Mesodermal cell (in vitro differentiated cells): ENCODE measurements at regions not wholly inside any gene's neighbourhood (a gene's known extent, or its start where the extent isn't known, plus 50 kb on each side); places are given as distances from the start of the nearest gene placed in this dataset.

Experiments used
- H3K27ac ChIP-seq: 2 replicates; pipeline ENCODE4 v1.7.0; 2013; ENCODE audit warnings: mild to moderate bottlenecking, low read depth, low read length, moderate library complexity; ENCODE audit not compliant: severe bottlenecking
- H3K36me3 ChIP-seq: 2 replicates; pipeline ENCODE4 v1.7.1; 2013; ENCODE audit warnings: mild to moderate bottlenecking, low read length, moderate library complexity; ENCODE audit not compliant: control insufficient read depth, insufficient read depth
- H3K4me1 ChIP-seq: one replicate; pipeline ENCODE4 v1.7.1; 2013; ENCODE audit warnings: mild to moderate bottlenecking, low read length; ENCODE audit not compliant: insufficient read depth, control insufficient read depth, poor library complexity, severe bottlenecking
- H3K4me3 ChIP-seq: 2 replicates; pipeline ENCODE4 v1.7.0; 2013; ENCODE audit warnings: low read length, control low read depth, mild to moderate bottlenecking; ENCODE audit not compliant: insufficient read depth, poor library complexity, severe bottlenecking; ENCODE audit errors: extremely low read depth
- H3K9me3 ChIP-seq: 2 replicates; pipeline ENCODE4 v1.7.1; 2013; ENCODE audit warnings: mild to moderate bottlenecking, low read length, moderate library complexity; ENCODE audit not compliant: control insufficient read depth
- WGBS, 2 experiments: methylation state at CpG; one replicate each; pipeline ENCODE4 v1.1.5; 2013; ENCODE audit warnings: missing lambda C conversion rate in 2 of 2; ENCODE audit not compliant: insufficient coverage in 2 of 2; 5-methylcytosine and 5-hydroxymethylcytosine counted together

DNA sequence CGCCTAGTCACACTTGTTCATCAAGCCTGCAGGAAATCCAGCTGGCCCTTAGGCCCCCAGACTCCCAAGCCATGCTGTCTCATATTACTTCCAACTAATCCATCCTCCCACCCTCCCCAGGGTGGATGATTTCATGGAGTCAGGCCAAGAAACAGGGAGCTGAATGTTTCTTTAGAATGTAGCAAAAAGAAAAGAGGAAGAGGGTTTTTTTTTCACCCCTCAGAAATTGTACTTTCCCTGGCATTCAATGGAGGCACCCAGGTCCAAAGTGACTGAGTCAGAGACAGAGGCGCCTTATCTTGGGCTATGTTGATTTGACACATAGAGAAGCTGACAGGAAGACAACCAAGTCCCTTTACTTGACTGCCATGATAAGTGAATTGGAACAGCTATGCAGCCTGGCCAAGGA, 260.2 kb upstream of the NR4A3 start:
- Histone ChIP-seq H3K4me1 (no peaks in the 10 kb centered on the region), H3K4me3 (no peak overlapping the region), H3K27ac (no peak overlapping the region), H3K36me3 (no peaks in the 10 kb centered on the region), H3K9me3 (no peaks in the 10 kb centered on the region)
- WGBS, 2 experiments, result 100% methylated on average over 1 of the region's 2 CpGs; no CpG with 5 or more reads in 1 of the 2 experiments

DNA sequence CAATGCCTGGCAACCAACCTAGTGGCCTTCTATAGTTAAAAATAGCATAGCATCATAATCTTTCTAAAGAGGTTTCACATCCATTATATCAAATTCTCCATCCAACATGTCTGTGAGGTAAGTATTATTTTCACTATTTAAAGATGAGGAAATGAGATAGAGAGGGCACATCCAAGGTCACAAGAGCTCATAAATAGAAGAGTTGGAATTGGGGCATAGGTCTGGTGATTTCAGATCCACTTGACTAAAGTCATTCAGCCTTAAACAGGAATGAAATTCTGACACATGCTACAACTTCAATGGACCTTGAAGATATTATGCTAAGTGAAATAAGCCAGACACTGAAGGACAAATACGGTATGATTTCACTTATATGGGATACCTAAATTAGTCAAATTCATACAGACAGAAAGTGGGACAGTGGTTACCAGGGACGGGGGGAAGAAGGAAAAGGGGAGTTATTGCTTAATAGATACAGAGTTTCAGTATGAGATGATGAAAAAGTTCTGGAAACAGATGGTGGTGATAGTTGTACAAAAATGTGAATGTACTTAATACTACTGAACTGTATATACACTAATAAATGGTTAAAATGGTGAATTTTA, 259.6 kb upstream of the NR4A3 start:
- H3K27ac ChIP-seq, result no peak overlapping the region
- 80% methylated on average over 1 of the region's 2 CpGs; no CpG with 5 or more reads in 1 of the 2 experiments for WGBS, 2 experiments
- no peak overlapping the region for H3K4me3 ChIP-seq
- no peaks in the 10 kb centered on the region for H3K36me3 ChIP-seq
- no peaks in the 10 kb centered on the region for H3K4me1 ChIP-seq
- H3K9me3 ChIP-seq, result no peaks in the 10 kb centered on the region

- Histone ChIP-seq H3K9me3 (no peaks in the 10 kb centered on the region), H3K27ac (no peak overlapping the region), H3K4me1 (no peaks in the 10 kb centered on the region), H3K36me3 (no peaks in the 10 kb centered on the region), H3K4me3 (no peak overlapping the region)
- 79 to 91% methylated on average over 5 of the region's 6 CpGs for WGBS, 2 experiments
These were observed 258.3 kb upstream of the NR4A3 start for GRCh38 chr9:99563364-99563763.

DNA sequence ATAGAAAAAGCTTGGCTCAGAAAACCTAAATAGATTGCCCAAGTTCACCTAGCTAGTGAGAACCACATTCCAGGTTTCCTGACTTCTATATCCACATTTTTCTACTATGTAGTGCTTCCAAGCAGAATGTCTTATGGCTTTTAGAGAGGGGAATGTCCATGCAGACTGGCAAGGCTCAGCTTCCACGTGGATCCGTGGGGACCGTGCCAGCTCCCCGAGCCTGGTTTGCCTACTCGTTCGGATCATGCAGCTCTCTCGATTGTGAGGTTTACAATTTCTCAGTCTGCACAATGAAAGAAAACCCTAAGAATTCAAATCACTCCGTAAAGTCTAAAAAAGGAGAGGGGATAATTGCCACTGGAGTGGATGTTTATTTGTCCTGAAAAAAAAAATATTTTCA, 256.5 kb upstream of the NR4A3 start:
- H3K4me1 ChIP-seq, result no peaks in the 10 kb centered on the region
- H3K36me3 ChIP-seq, result no peaks in the 10 kb centered on the region
- WGBS, 2 experiments, result 97% methylated on average over 6 of the region's 8 CpGs; no CpG with 5 or more reads in 1 of the 2 experiments
- H3K4me3 ChIP-seq, result no peak overlapping the region
- H3K27ac ChIP-seq, result no peak overlapping the region
- no peaks in the 10 kb centered on the region for H3K9me3 ChIP-seq

GRCh38 chr9:99567436-99567835, 254.2 kb upstream of the NR4A3 start:
- H3K4me1 ChIP-seq, result no peaks in the 10 kb centered on the region
- no peaks in the 10 kb centered on the region for H3K9me3 ChIP-seq
- no peak overlapping the region for H3K27ac ChIP-seq
- WGBS, 2 experiments, result 89 to 93% methylated on average over 2 of the region's 2 CpGs
- H3K4me3 ChIP-seq, result no peak overlapping the region
- no peaks in the 10 kb centered on the region for H3K36me3 ChIP-seq

DNA sequence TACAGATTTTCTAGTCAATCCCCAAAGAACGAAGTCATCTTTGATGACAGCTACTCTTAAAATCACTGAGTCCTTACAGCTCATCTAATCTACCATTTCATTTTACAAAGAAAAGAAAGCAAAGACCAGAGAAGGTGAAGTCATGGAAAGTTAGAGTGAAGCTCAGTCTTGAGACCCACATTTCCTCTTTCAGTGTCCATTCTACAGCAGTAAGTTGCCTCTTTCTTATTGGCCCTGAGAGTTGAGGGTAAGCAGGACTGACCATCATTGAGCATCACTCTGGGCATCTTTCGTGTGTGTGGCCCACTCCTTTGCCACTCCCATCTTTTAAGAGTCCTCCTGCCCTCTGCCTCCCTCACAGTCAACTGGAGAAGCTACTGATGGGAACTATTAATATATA, 251.8 kb upstream of the NR4A3 start:
- Histone ChIP-seq H3K36me3 (no peaks in the 10 kb centered on the region), H3K27ac (no peak overlapping the region), H3K9me3 (no peaks in the 10 kb centered on the region), H3K4me3 (no peak overlapping the region), H3K4me1 (no peaks in the 10 kb centered on the region)
- WGBS, 2 experiments, result 100% methylated on average over 1 of the region's 2 CpGs; no CpG with 5 or more reads in 1 of the 2 experiments

DNA sequence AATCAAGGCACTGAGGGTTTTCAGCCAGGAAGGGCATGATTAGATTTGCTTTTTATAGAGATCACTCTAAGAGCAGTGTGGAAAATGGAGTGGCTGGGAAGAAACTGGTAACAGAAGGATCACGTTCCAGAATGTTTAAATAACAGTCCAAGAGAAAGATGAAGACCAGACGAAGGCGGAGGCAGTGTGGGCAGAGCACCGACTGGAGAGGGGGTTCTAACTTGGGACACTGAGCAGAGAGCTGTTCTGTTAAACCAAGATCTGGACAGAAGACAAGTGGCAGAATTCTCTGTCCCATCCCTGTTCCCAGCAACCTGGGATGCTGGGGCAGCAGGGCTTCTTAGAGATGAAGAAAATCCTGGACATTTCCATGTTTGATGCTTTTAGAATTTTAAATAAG, 249.1 kb upstream of the NR4A3 start:
- WGBS, 2 experiments, result 94 to 95% methylated on average over 4 of the region's 4 CpGs
- Histone ChIP-seq H3K9me3 (no peaks in the 10 kb centered on the region), H3K4me1 (no peaks in the 10 kb centered on the region), H3K36me3 (no peaks in the 10 kb centered on the region), H3K27ac (no peak overlapping the region), H3K4me3 (no peak overlapping the region)

DNA sequence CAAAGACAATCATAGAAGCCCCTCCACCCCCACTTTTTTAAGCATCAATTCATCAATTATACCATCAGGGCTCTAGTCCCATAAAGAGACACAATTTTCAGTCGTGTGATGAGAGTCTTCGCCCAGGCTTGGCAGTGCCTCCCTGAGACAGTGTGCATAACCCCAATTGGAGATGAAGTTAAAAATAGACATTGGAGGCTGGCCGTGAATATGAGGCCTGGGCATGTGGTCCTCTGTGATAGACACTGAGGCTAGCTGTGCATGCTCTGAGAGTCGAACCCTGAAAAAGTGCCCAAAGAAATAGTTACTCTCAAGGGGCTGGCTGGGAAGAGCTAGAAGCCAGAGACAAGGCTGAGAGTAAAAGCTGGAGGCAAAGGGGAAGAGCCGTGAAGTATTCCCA, 248.6 kb upstream of the NR4A3 start:
- 88 to 91% methylated on average over 5 of the region's 5 CpGs for WGBS, 2 experiments
- no peak overlapping the region for H3K27ac ChIP-seq
- H3K4me1 ChIP-seq, result no peaks in the 10 kb centered on the region
- H3K9me3 ChIP-seq, result no peaks in the 10 kb centered on the region
- no peaks in the 10 kb centered on the region for H3K36me3 ChIP-seq
- H3K4me3 ChIP-seq, result no peak overlapping the region

GRCh38 chr9:99573886-99574285, 247.8 kb upstream of the NR4A3 start:
- 86 to 100% methylated on average over 1 to 2 of the region's 2 CpGs for WGBS, 2 experiments
- Histone ChIP-seq H3K9me3 (no peaks in the 10 kb centered on the region), H3K27ac (no peak overlapping the region), H3K4me1 (no peaks in the 10 kb centered on the region), H3K4me3 (no peak overlapping the region), H3K36me3 (no peaks in the 10 kb centered on the region)

- Histone ChIP-seq H3K36me3 (no peaks in the 10 kb centered on the region), H3K4me3 (no peak overlapping the region), H3K9me3 (no peaks in the 10 kb centered on the region), H3K27ac (no peak overlapping the region), H3K4me1 (no peaks in the 10 kb centered on the region)
- WGBS, 2 experiments, result 86 to 89% methylated on average over 1 to 4 of the region's 4 CpGs
These were observed 245.7 kb upstream of the NR4A3 start for GRCh38 chr9:99576002-99576401.

DNA sequence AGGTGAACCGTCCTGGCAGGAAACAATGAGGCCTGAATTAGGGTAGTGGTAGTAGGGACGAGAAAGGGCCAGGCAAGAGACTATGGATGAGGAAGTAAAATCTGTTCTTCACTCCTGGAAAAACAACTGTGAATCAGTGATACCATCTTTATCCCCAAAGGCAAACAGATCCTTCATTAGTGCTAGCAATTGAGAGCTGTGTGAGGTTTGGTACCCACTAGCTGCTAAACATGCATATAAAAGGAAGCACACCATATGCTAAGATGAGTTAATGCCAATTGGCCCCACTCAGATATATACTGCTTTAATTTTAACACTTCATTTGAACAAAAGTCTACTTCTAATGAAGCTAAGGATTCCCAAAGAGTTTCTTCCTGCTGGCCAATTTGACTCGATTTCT, 244.8 kb upstream of the NR4A3 start:
- Histone ChIP-seq H3K4me3 (no peak overlapping the region), H3K27ac (no peak overlapping the region), H3K4me1 (no peaks in the 10 kb centered on the region), H3K36me3 (no peaks in the 10 kb centered on the region), H3K9me3 (no peaks in the 10 kb centered on the region)
- WGBS, 2 experiments, result 76% methylated on average over 2 of the region's 3 CpGs
